SK-N-SH (cell line): ENCODE measurements at regions not wholly inside any gene's neighbourhood (a gene's known extent, or its start where the extent isn't known, plus 50 kb on each side); places are given as distances from the start of the nearest gene placed in this dataset.

Experiments used
- CTCF ChIP-seq: fragments of 200-600 bp; sonication (generic); IDR thresholded peaks from 2 replicates; pipeline ENCODE4 v1.6.1; 2017; ENCODE audit warnings: antibody characterized with exemption, mild to moderate bottlenecking, moderate library complexity
- EZH2phosphoT487 ChIP-seq: fragments of 200-600 bp; sonication (generic); IDR thresholded peaks from 2 replicates; pipeline ENCODE4 v1.6.1; 2017; ENCODE audit warnings: low read depth, mixed run types, mild to moderate bottlenecking, antibody characterized with exemption, moderate library complexity, borderline replicate concordance
- FOXM1 ChIP-seq: IDR thresholded peaks from 2 replicates; pipeline ENCODE4 v1.4.0; 2012; ENCODE audit warnings: low read depth, mild to moderate bottlenecking
- MAX ChIP-seq: IDR thresholded peaks from 2 replicates; pipeline ENCODE4 v1.4.0; 2012; ENCODE audit warnings: low read depth
- NRF1 ChIP-seq: IDR thresholded peaks from 2 replicates; pipeline ENCODE4 v1.6.1; 2012; ENCODE audit warnings: low read depth, mild to moderate bottlenecking, low read length
- PBX3 ChIP-seq: IDR thresholded peaks from 2 replicates; pipeline ENCODE4; 2012
- RCOR1 ChIP-seq: fragments of 150-350 bp; IDR thresholded peaks from 2 replicates; pipeline ENCODE4 v1.6.1; 2017; ENCODE audit warnings: antibody characterized with exemption, low read length
- SIN3A ChIP-seq: IDR thresholded peaks from 2 replicates; pipeline ENCODE4 v1.6.1; 2012; ENCODE audit warnings: low read depth, mild to moderate bottlenecking, low read length, moderate library complexity, borderline replicate concordance
- ZBTB33 ChIP-seq: IDR thresholded peaks from 2 replicates; pipeline ENCODE4 v1.4.0; 2012; ENCODE audit warnings: low read depth, borderline replicate concordance

- no peak for TF ChIP-seq SIN3A
- TF ChIP-seq EZH2phosphoT487 = no peak
- no peak for TF ChIP-seq FOXM1
- TF ChIP-seq NRF1 = no peak
- no peak for TF ChIP-seq MAX
- no peak for TF ChIP-seq RCOR1
- no peak for TF ChIP-seq CTCF
- TF ChIP-seq PBX3 = no peak
- no peak for TF ChIP-seq ZBTB33
Observed at GRCh38 chr6:74087899-74088298, 391.9 kb downstream of the CD109 start.
